K562 (cell line): ENCODE measurements at regions not wholly inside any gene's neighbourhood (a gene's known extent, or its start where the extent isn't known, plus 50 kb on each side); places are given as distances from the start of the nearest gene placed in this dataset.

ENCODE experiments used
- ARID1B ChIP-seq: fragments of 450-650 bp; IDR thresholded peaks from 2 replicates; pipeline ENCODE4 v1.6.1; 2016; ENCODE audit warnings: antibody characterized with exemption, mild to moderate bottlenecking, inconsistent platforms
- CEBPG ChIP-seq, 3 experiments: fragments of 200-800 bp in 1 of 3; sonication (Bioruptor generic) in 1 of 3; sonication (generic) in 1 of 3; formaldehyde crosslinking in 1 of 3; IDR thresholded peaks in 2 of 3; conservative IDR thresholded peaks in 1 of 3; 2 replicates each; pipeline versions ENCODE4 v1.6.1 to v1.8.0; 2016 to 2022; ENCODE audit warnings: missing compliant biosample characterization in 2 of 3, missing genetic modification characterization in 2 of 3, mild to moderate bottlenecking in 1 of 3, missing genetic modification reagents in 1 of 3
- FOXK1 ChIP-seq: sonication (generic); formaldehyde crosslinking; IDR thresholded peaks from 2 replicates; pipeline ENCODE4 v1.8.0; 2022; ENCODE audit warnings: missing genetic modification reagents, mild to moderate bottlenecking, borderline replicate concordance
- HEY1 ChIP-seq: fragments of 250-450 bp; sonication (Bioruptor Pico); IDR thresholded peaks from 2 replicates; pipeline ENCODE4 v1.5.0; 2020; ENCODE audit warnings: mild to moderate bottlenecking, moderate library complexity, borderline replicate concordance
- HMG20B ChIP-seq: fragments of 250-450 bp; sonication (Bioruptor Pico); IDR thresholded peaks from 2 replicates; pipeline ENCODE4 v1.5.0; 2021; ENCODE audit warnings: mild to moderate bottlenecking
- KLF13 ChIP-seq: fragments of 450-650 bp; IDR thresholded peaks from 2 replicates; pipeline ENCODE4 v1.6.1; 2016; ENCODE audit warnings: missing genetic modification characterization, low read depth, mild to moderate bottlenecking, missing compliant biosample characterization, moderate library complexity, borderline replicate concordance
- MAFG ChIP-seq: fragments of 450-650 bp; conservative IDR thresholded peaks from 2 replicates; pipeline ENCODE4 v1.6.1; 2016; ENCODE audit warnings: missing genetic modification characterization, missing compliant biosample characterization
- PCBP2 ChIP-seq: fragments of 200-400 bp; formaldehyde crosslinking; IDR thresholded peaks from 2 replicates; pipeline ENCODE4 v1.6.1; 2018; ENCODE audit warnings: low read length, low read depth, mild to moderate bottlenecking, moderate library complexity; ENCODE audit not compliant: poor library complexity, severe bottlenecking
- RBM34 ChIP-seq: fragments of 200-400 bp; formaldehyde crosslinking; IDR thresholded peaks from 2 replicates; pipeline ENCODE4 v1.6.1; 2018; ENCODE audit warnings: low read length, borderline replicate concordance; ENCODE audit not compliant: insufficient read depth
- RNF2 ChIP-seq: sonication (generic); IDR thresholded peaks from 2 replicates; pipeline ENCODE4 v1.6.1; 2016
- TCF7 ChIP-seq: sonication (generic); IDR thresholded peaks from 2 replicates; pipeline ENCODE4 v1.6.1; 2016; ENCODE audit warnings: antibody characterized with exemption, borderline replicate concordance
- ZNF778 ChIP-seq: fragments of 450-650 bp; formaldehyde crosslinking; IDR thresholded peaks from 2 replicates; pipeline ENCODE4 v1.4.0; 2020; ENCODE audit warnings: mild to moderate bottlenecking, moderate library complexity
- TF ChIP-seq, protein P1 (sequence below): fragments of 450-650 bp; IDR thresholded peaks from 2 replicates; pipeline ENCODE4 v1.6.1; 2017; ENCODE audit warnings: mild to moderate bottlenecking, moderate library complexity
- TF ChIP-seq, protein P2 (sequence below): fragments of 450-650 bp; IDR thresholded peaks from 2 replicates; pipeline ENCODE4 v1.6.1; 2016; ENCODE audit warnings: borderline replicate concordance
- TF ChIP-seq, protein P3 (sequence below): sonication (generic); formaldehyde crosslinking; IDR thresholded peaks from 2 replicates; pipeline ENCODE4 v1.8.0; 2022; ENCODE audit warnings: mild to moderate bottlenecking, missing genetic modification reagents
- TF ChIP-seq, protein P4 (sequence below): fragments of 250-450 bp; sonication (Bioruptor Pico); IDR thresholded peaks from 2 replicates; pipeline ENCODE4 v1.5.0; 2022; ENCODE audit warnings: mild to moderate bottlenecking
- TF ChIP-seq, protein P5 (sequence below), 3 experiments: IDR thresholded peaks in 2 of 3; conservative IDR thresholded peaks in 1 of 3; 2 replicates each; pipeline ENCODE4 v1.5.1; 2011 to 2012; ENCODE audit warnings: low read length in 3 of 3, mild to moderate bottlenecking in 3 of 3, control low read depth in 2 of 3, improper control_type of control experiment in 1 of 3, inconsistent platforms in 1 of 3, low read depth in 1 of 3, mixed read lengths in 1 of 3, moderate library complexity in 1 of 3; ENCODE audit not compliant: insufficient read depth in 2 of 3

DNA sequence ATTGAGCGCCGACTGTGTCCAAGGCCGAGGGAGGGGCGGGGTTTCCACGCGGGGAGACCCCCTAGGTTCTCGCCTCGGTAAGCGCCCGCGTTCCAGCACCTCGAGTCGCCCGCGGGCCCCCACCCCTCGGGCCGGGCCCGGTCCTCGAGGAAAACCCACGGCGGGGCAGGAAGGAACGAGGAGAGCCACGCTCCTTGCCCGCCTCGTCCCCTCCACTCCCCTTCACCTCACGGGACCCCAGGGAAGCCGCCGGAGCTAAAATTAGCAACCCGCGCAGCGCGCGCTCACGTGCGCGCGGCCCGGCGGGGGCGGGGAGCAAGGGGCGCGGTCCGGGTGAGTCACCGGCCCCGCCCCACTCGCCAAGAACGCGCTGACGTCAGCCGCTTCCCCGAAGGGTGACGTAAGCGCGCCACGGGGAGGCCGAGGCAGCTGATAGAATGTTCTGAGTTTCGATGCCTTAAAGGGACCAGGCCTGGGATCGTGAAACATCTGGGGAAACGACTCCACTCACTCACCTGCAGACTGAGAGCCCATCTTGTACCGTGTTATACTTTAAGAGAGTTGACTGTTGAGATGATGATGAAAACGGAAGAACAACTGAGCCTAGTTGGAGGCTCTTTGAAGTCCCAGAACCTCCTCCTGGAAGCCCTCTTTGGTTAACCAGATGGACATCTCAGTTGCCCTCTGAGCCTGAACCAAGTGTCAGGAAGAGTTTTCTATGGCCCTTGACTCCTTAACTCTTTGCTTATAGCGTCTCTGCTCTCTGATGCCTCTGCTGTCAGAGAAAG, 49.7 kb upstream of the ATF3 start (continued):
- TF ChIP-seq, protein P1, sequence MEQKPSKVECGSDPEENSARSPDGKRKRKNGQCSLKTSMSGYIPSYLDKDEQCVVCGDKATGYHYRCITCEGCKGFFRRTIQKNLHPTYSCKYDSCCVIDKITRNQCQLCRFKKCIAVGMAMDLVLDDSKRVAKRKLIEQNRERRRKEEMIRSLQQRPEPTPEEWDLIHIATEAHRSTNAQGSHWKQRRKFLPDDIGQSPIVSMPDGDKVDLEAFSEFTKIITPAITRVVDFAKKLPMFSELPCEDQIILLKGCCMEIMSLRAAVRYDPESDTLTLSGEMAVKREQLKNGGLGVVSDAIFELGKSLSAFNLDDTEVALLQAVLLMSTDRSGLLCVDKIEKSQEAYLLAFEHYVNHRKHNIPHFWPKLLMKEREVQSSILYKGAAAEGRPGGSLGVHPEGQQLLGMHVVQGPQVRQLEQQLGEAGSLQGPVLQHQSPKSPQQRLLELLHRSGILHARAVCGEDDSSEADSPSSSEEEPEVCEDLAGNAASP, result peak; percentile 16; the same call in 1 of the 2 replicates
- TF ChIP-seq, protein P2, sequence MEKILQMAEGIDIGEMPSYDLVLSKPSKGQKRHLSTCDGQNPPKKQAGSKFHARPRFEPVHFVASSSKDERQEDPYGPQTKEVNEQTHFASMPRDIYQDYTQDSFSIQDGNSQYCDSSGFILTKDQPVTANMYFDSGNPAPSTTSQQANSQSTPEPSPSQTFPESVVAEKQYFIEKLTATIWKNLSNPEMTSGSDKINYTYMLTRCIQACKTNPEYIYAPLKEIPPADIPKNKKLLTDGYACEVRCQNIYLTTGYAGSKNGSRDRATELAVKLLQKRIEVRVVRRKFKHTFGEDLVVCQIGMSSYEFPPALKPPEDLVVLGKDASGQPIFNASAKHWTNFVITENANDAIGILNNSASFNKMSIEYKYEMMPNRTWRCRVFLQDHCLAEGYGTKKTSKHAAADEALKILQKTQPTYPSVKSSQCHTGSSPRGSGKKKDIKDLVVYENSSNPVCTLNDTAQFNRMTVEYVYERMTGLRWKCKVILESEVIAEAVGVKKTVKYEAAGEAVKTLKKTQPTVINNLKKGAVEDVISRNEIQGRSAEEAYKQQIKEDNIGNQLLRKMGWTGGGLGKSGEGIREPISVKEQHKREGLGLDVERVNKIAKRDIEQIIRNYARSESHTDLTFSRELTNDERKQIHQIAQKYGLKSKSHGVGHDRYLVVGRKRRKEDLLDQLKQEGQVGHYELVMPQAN, result peak; percentile 54; the same call in 1 of the 2 replicates
- TF ChIP-seq KLF13 (tag) (peak; percentile 83; the same call in 1 of the 2 replicates), HMG20B (CRISPR knock-in tag) (peak; percentile 60; the same call in 1 of the 2 replicates), RNF2 (no peak), MAFG (tag) (peak; percentile 38; the same call in 1 of the 2 replicates), TCF7 (no peak), FOXK1 (CRISPR knock-in tag) (no peak; the same call in 1 of the 2 replicates), ARID1B (peak; percentile 37; the same call in 1 of the 2 replicates), RBM34 (no peak), CEBPG (CRISPR knock-in tag; IDR thresholded peaks at IDR 0.05) (peak; percentile 87), CEBPG (tag; conservative IDR thresholded peaks at IDR 0.05 in 1 of 2, IDR thresholded peaks at IDR 0.05 in 1 of 2) (peak; percentile 70 to 92), HEY1 (CRISPR knock-in tag) (0 out of 2 replicates have a peak, but pooled peaks have one; percentile 49), PCBP2 (no peak), ZNF778 (no peak)
- TF ChIP-seq, protein P3, sequence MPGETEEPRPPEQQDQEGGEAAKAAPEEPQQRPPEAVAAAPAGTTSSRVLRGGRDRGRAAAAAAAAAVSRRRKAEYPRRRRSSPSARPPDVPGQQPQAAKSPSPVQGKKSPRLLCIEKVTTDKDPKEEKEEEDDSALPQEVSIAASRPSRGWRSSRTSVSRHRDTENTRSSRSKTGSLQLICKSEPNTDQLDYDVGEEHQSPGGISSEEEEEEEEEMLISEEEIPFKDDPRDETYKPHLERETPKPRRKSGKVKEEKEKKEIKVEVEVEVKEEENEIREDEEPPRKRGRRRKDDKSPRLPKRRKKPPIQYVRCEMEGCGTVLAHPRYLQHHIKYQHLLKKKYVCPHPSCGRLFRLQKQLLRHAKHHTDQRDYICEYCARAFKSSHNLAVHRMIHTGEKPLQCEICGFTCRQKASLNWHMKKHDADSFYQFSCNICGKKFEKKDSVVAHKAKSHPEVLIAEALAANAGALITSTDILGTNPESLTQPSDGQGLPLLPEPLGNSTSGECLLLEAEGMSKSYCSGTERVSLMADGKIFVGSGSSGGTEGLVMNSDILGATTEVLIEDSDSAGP (CRISPR knock-in tag), result peak; percentile 99
- TF ChIP-seq, protein P4, sequence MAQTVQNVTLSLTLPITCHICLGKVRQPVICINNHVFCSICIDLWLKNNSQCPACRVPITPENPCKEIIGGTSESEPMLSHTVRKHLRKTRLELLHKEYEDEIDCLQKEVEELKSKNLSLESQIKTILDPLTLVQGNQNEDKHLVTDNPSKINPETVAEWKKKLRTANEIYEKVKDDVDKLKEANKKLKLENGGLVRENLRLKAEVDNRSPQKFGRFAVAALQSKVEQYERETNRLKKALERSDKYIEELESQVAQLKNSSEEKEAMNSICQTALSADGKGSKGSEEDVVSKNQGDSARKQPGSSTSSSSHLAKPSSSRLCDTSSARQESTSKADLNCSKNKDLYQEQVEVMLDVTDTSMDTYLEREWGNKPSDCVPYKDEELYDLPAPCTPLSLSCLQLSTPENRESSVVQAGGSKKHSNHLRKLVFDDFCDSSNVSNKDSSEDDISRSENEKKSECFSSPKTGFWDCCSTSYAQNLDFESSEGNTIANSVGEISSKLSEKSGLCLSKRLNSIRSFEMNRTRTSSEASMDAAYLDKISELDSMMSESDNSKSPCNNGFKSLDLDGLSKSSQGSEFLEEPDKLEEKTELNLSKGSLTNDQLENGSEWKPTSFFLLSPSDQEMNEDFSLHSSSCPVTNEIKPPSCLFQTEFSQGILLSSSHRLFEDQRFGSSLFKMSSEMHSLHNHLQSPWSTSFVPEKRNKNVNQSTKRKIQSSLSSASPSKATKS (CRISPR knock-in tag), result no peak
- TF ChIP-seq, protein P5, sequence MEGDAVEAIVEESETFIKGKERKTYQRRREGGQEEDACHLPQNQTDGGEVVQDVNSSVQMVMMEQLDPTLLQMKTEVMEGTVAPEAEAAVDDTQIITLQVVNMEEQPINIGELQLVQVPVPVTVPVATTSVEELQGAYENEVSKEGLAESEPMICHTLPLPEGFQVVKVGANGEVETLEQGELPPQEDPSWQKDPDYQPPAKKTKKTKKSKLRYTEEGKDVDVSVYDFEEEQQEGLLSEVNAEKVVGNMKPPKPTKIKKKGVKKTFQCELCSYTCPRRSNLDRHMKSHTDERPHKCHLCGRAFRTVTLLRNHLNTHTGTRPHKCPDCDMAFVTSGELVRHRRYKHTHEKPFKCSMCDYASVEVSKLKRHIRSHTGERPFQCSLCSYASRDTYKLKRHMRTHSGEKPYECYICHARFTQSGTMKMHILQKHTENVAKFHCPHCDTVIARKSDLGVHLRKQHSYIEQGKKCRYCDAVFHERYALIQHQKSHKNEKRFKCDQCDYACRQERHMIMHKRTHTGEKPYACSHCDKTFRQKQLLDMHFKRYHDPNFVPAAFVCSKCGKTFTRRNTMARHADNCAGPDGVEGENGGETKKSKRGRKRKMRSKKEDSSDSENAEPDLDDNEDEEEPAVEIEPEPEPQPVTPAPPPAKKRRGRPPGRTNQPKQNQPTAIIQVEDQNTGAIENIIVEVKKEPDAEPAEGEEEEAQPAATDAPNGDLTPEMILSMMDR (IDR thresholded peaks at IDR 0.05 in 2 of 3, conservative IDR thresholded peaks at IDR 0.05 in 1 of 3; ENCODE audit: insufficient read depth in 2 of 3, low read depth in 1 of 3, low read length in 3 of 3), result no peak
